GM18951 (cell line): ENCODE measurements at regions not wholly inside any gene's neighbourhood (a gene's known extent, or its start where the extent isn't known, plus 50 kb on each side); places are given as distances from the start of the nearest gene placed in this dataset.

Experiments
- POLR2A ChIP-seq: IDR thresholded peaks from 4 replicates; pipeline ENCODE4 v1.6.1; 2011; ENCODE audit warnings: mild to moderate bottlenecking; ENCODE audit not compliant: insufficient read length, insufficient read depth; ENCODE audit errors: extremely low read depth
- in situ Hi-C: fragments of 300-500 bp; cut with MboI; formaldehyde crosslinking; loops from one replicate; pipeline ENCODE4 v1.12.0; 2022; ENCODE audit warnings: low sequenced_read_pairs, mixed read lengths, inconsistent platforms; ENCODE audit not compliant: unreplicated experiment

GRCh38 chr10:78807504-78808203, 261.1 kb upstream of the ZMIZ1 start:
- TF ChIP-seq POLR2A = no peak
- in situ Hi-C loops = no loop called here

GRCh38 chr10:78808286-78808685, 260.5 kb upstream of the ZMIZ1 start:
- in situ Hi-C loops = no loop called here
- TF ChIP-seq POLR2A = no peak

GRCh38 chr10:78808736-78809367, 259.9 kb upstream of the ZMIZ1 start:
- TF ChIP-seq POLR2A = no peak

GRCh38 chr10:78811174-78811573, 257.6 kb upstream of the ZMIZ1 start:
- in situ Hi-C loops = no loop called here
- TF ChIP-seq POLR2A = no peak

More at GRCh38 chr10:78808736-78809367, 259.9 kb upstream of the ZMIZ1 start:
- in situ Hi-C loops = no loop called here

- in situ Hi-C loops = no loop called here
- no peak for TF ChIP-seq POLR2A
These were observed 256.0 kb upstream of the ZMIZ1 start for GRCh38 chr10:78812571-78813318.

GRCh38 chr10:78813526-78813925, 255.2 kb upstream of the ZMIZ1 start:
- in situ Hi-C loops = no loop called here
- no peak for TF ChIP-seq POLR2A

- in situ Hi-C loops = no loop called here
These were observed 254.8 kb upstream of the ZMIZ1 start for GRCh38 chr10:78813998-78814399.

GRCh38 chr10:78814407-78814806, 254.4 kb upstream of the ZMIZ1 start:
- no peak for TF ChIP-seq POLR2A
- in situ Hi-C loops = no loop called here

More at GRCh38 chr10:78813998-78814399, 254.8 kb upstream of the ZMIZ1 start:
- no peak for TF ChIP-seq POLR2A

GRCh38 chr10:78815702-78816334, 252.9 kb upstream of the ZMIZ1 start:
- in situ Hi-C loops = no loop called here
- TF ChIP-seq POLR2A = no peak

- in situ Hi-C loops = no loop called here
- no peak for TF ChIP-seq POLR2A
These were observed 251.4 kb upstream of the ZMIZ1 start for GRCh38 chr10:78817361-78817760.

- no peak for TF ChIP-seq POLR2A
- in situ Hi-C loops = no loop called here
These were observed 251.0 kb upstream of the ZMIZ1 start for GRCh38 chr10:78817804-78818203.

- in situ Hi-C loops = no loop called here
- TF ChIP-seq POLR2A = no peak
These were observed 249.3 kb upstream of the ZMIZ1 start for GRCh38 chr10:78819361-78820006.

GRCh38 chr10:78820007-78820362, 248.8 kb upstream of the ZMIZ1 start:
- TF ChIP-seq POLR2A = no peak
- in situ Hi-C loops = no loop called here
